Trophoblast cell (in vitro differentiated cells and primary cell): ENCODE measurements at regions not wholly inside any gene's neighbourhood (a gene's known extent, or its start where the extent isn't known, plus 50 kb on each side); places are given as distances from the start of the nearest gene placed in this dataset.

Source experiments
- DNase-seq, 2 donors: peaks; one replicate each; pipeline ENCODE4 v3.0.0-alpha.2; 2016
- H2AFZ ChIP-seq: 2 replicates; pipeline ENCODE4 v1.6.1; 2013; ENCODE audit warnings: low read length, moderate library complexity, mild to moderate bottlenecking; ENCODE audit not compliant: insufficient read depth, poor library complexity
- H2AK5ac ChIP-seq: 2 replicates; pipeline ENCODE4 v1.6.1; 2013; ENCODE audit warnings: mild to moderate bottlenecking, low read length
- H2BK120ac ChIP-seq: 2 replicates; pipeline ENCODE4 v1.6.1; 2013; ENCODE audit warnings: low read length, mild to moderate bottlenecking, moderate library complexity; ENCODE audit not compliant: insufficient read depth, poor library complexity
- H2BK12ac ChIP-seq: 2 replicates; pipeline ENCODE4 v1.6.1; 2013; ENCODE audit warnings: mild to moderate bottlenecking, low read length, moderate library complexity
- H2BK5ac ChIP-seq: 2 replicates; pipeline ENCODE4 v1.6.1; 2013; ENCODE audit warnings: low read length, low read depth, moderate library complexity, mild to moderate bottlenecking; ENCODE audit not compliant: poor library complexity
- H3K14ac ChIP-seq: 2 replicates; pipeline ENCODE4 v1.6.1; 2013; ENCODE audit warnings: mild to moderate bottlenecking, low read length
- H3K18ac ChIP-seq: 2 replicates; pipeline ENCODE4 v1.6.1; 2013; ENCODE audit warnings: mild to moderate bottlenecking, low read length
- H3K23ac ChIP-seq: 2 replicates; pipeline ENCODE4 v1.6.1; 2013; ENCODE audit warnings: low read length
- H3K27ac ChIP-seq: 2 replicates; pipeline ENCODE4 v1.5.1; 2013; ENCODE audit warnings: low read depth, mild to moderate bottlenecking, inconsistent platforms, low read length, moderate library complexity
- H3K27me3 ChIP-seq: 2 replicates; pipeline ENCODE4 v1.6.1; 2013; ENCODE audit warnings: inconsistent platforms, mild to moderate bottlenecking, low read length, moderate library complexity; ENCODE audit not compliant: insufficient read depth
- H3K36me3 ChIP-seq, 2 experiments: 1 replicate in 1 of 2; 2 replicates in 1 of 2; pipeline ENCODE4 v1.6.1; 2013; ENCODE audit warnings: low read length in 2 of 2, mild to moderate bottlenecking in 2 of 2, moderate library complexity in 1 of 2; ENCODE audit not compliant: insufficient read depth in 2 of 2, control insufficient read depth in 1 of 2
- H3K4ac ChIP-seq: 2 replicates; pipeline ENCODE4 v1.6.1; 2013; ENCODE audit warnings: low read depth, mild to moderate bottlenecking, low read length, moderate library complexity
- H3K4me1 ChIP-seq, 2 experiments: 1 replicate in 1 of 2; 2 replicates in 1 of 2; pipeline ENCODE4 v1.6.1; 2013; ENCODE audit warnings: low read length in 2 of 2, mild to moderate bottlenecking in 2 of 2, moderate library complexity in 1 of 2; ENCODE audit not compliant: insufficient read depth in 2 of 2, control insufficient read depth in 1 of 2
- H3K4me2 ChIP-seq: 2 replicates; pipeline ENCODE4 v1.6.1; 2013; ENCODE audit warnings: inconsistent platforms, mild to moderate bottlenecking, low read length, moderate library complexity
- H3K4me3 ChIP-seq: 2 replicates; pipeline ENCODE4 v1.5.1; 2013; ENCODE audit warnings: mild to moderate bottlenecking, low read depth, low read length, inconsistent platforms
- H3K79me1 ChIP-seq: one replicate; pipeline ENCODE4 v1.6.1; 2013; ENCODE audit warnings: low read length
- H3K79me2 ChIP-seq: 2 replicates; pipeline ENCODE4 v1.6.1; 2013; ENCODE audit warnings: low read length, mild to moderate bottlenecking; ENCODE audit not compliant: control insufficient read depth, insufficient read depth, poor library complexity
- H3K9ac ChIP-seq: 2 replicates; pipeline ENCODE4 v1.6.1; 2013; ENCODE audit warnings: mild to moderate bottlenecking, low read length
- H3K9me3 ChIP-seq: 2 replicates; pipeline ENCODE4 v1.6.1; 2013; ENCODE audit warnings: low read depth, mild to moderate bottlenecking, control low read depth, inconsistent platforms, low read length; ENCODE audit not compliant: insufficient read depth
- H4K12ac ChIP-seq: 2 replicates; pipeline ENCODE4 v1.6.1; 2013; ENCODE audit warnings: low read depth, mild to moderate bottlenecking, low read length, moderate library complexity
- H4K8ac ChIP-seq: 2 replicates; pipeline ENCODE4 v1.6.1; 2013; ENCODE audit warnings: low read depth, mild to moderate bottlenecking, low read length, moderate library complexity
- H4K91ac ChIP-seq: one replicate; pipeline ENCODE4 v1.6.1; 2013; ENCODE audit warnings: low read depth, mild to moderate bottlenecking, low read length, moderate library complexity
- WGBS: extraction: QIAGEN DNeasy Blood & Tissue Kit; methylation state at CpG from one replicate; pipeline ENCODE4 v1.1.7; 2013; ENCODE audit warnings: missing lambda C conversion rate; ENCODE audit not compliant: insufficient read length, insufficient coverage; ENCODE audit errors: extremely low coverage; 5-methylcytosine and 5-hydroxymethylcytosine counted together

DNA sequence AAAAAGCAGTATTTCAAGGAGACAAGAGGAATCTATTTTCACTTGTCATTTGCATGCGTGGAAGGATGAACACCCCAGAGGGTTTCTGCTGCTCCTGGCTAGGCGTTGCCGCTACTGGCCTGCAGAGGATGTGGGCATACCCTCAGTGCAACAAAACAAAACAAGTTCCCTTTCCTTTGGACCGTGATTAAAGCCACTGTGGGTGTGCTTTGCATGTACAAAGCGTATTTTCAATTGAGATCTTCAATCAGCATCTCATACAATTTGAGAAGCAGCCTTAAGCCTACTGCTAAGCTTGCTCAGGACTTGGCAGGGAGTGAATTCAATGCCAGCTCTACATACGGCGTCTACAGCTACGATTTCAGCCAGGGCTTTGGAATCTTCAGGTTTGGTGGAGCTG, 298.4 kb downstream of the LPIN1 start:
- Histone ChIP-seq H3K9ac (no peak overlapping the region), H4K8ac (no peak overlapping the region), H2BK12ac (no peak overlapping the region), H3K4ac (no peak overlapping the region), H2AK5ac (no peak overlapping the region), H3K4me2 (no peak overlapping the region), H3K23ac (no peak overlapping the region), H2BK120ac (no peak overlapping the region), H3K27me3 (no peaks in the 10 kb centered on the region), H3K36me3 (no peaks in the 10 kb centered on the region), H3K18ac (no peak overlapping the region), H2BK5ac (no peak overlapping the region), H3K79me2 (no peaks in the 10 kb centered on the region), H4K12ac (no peak overlapping the region), H3K9me3 (peaks cover 1% of the 10 kb centered on the region), H4K91ac (no peak overlapping the region), H3K79me1 (no peaks in the 10 kb centered on the region), H3K4me1 (peaks cover 0 to 9% of the 10 kb centered on the region in 2 experiments), H3K14ac (no peak overlapping the region), H3K4me3 (no peak overlapping the region), H3K27ac (no peak overlapping the region), H2AFZ (no peak overlapping the region)
- WGBS = no CpG with 5 or more reads among the region's 8 CpGs
- DNase-seq = no peak

- Histone ChIP-seq H4K8ac (no peak overlapping the region), H2AFZ (no peak overlapping the region), H3K27ac (no peak overlapping the region), H3K79me1 (no peaks in the 10 kb centered on the region), H3K14ac (no peak overlapping the region), H2BK120ac (no peak overlapping the region), H2AK5ac (no peak overlapping the region), H3K27me3 (no peaks in the 10 kb centered on the region), H3K4ac (no peak overlapping the region), H3K18ac (no peak overlapping the region), H3K36me3 (no peaks in the 10 kb centered on the region), H3K79me2 (no peaks in the 10 kb centered on the region), H4K12ac (no peak overlapping the region), H3K9ac (no peak overlapping the region), H3K4me1 (peaks cover 0 to 9% of the 10 kb centered on the region in 2 experiments), H2BK5ac (no peak overlapping the region), H3K23ac (no peak overlapping the region), H4K91ac (no peak overlapping the region), H3K4me3 (no peak overlapping the region), H2BK12ac (no peak overlapping the region), H3K9me3 (no peaks in the 10 kb centered on the region), H3K4me2 (no peak overlapping the region)
- no peak for DNase-seq
- no CpG with 5 or more reads among the region's 9 CpGs for WGBS
These were observed 299.4 kb downstream of the LPIN1 start for GRCh38 chr2:12045864-12046291.

DNA sequence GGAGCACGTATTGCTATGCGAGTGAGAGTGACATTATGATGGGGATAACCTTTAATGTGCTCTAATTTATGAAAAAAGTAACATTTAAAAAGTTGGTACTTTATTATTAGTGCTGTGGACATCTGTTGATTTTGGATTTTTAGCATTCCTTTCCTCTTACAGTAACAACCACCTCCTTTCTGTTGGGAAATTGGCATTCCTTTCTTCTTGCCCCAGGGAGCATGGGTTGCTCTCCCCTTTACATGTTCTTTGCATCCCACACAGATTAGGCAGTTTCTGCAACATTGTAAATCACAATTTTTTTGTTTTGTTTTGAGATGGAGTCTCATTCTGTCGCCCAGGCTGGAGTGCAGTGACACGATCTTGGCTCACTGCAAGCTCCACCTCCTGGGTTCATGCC, 300.2 kb downstream of the LPIN1 start:
- Histone ChIP-seq H4K12ac (no peak overlapping the region), H3K14ac (no peak overlapping the region), H2AK5ac (no peak overlapping the region), H3K9me3 (no peaks in the 10 kb centered on the region), H3K36me3 (no peaks in the 10 kb centered on the region), H4K91ac (no peak overlapping the region), H3K23ac (no peak overlapping the region), H3K27me3 (no peaks in the 10 kb centered on the region), H3K79me1 (no peaks in the 10 kb centered on the region), H3K4ac (no peak overlapping the region), H2BK120ac (no peak overlapping the region), H3K18ac (no peak overlapping the region), H3K27ac (no peak overlapping the region), H3K4me3 (no peak overlapping the region), H3K4me1 (peaks cover 0 to 9% of the 10 kb centered on the region in 2 experiments), H4K8ac (no peak overlapping the region), H3K79me2 (no peaks in the 10 kb centered on the region), H2BK12ac (no peak overlapping the region), H3K4me2 (no peak overlapping the region), H3K9ac (no peak overlapping the region), H2AFZ (no peak overlapping the region), H2BK5ac (no peak overlapping the region)
- no CpG with 5 or more reads among the region's 4 CpGs for WGBS
- peak; percentile 48 to 74 for DNase-seq

- no peak overlapping the region for H3K4me2 ChIP-seq
- H4K91ac ChIP-seq = no peak overlapping the region
- H3K9me3 ChIP-seq = no peaks in the 10 kb centered on the region
- no peak overlapping the region for H2AK5ac ChIP-seq
- no peak overlapping the region for H4K12ac ChIP-seq
- no peak overlapping the region for H3K4me3 ChIP-seq
- H3K23ac ChIP-seq = no peak overlapping the region
- H3K27ac ChIP-seq = no peak overlapping the region
- no peak for DNase-seq
- no peak overlapping the region for H3K9ac ChIP-seq
- no peak overlapping the region for H2BK120ac ChIP-seq
- no peak overlapping the region for H4K8ac ChIP-seq
- no peaks in the 10 kb centered on the region for H3K79me1 ChIP-seq
- no peaks in the 10 kb centered on the region for H3K79me2 ChIP-seq
- no peaks in the 10 kb centered on the region for H3K36me3 ChIP-seq
- peaks cover 0 to 9% of the 10 kb centered on the region in 2 experiments for H3K4me1 ChIP-seq
- H3K4ac ChIP-seq = no peak overlapping the region
- no peak overlapping the region for H2AFZ ChIP-seq
- H3K18ac ChIP-seq = no peak overlapping the region
- no peak overlapping the region for H2BK12ac ChIP-seq
- no peak overlapping the region for H3K14ac ChIP-seq
- H2BK5ac ChIP-seq = no peak overlapping the region
- no peaks in the 10 kb centered on the region for H3K27me3 ChIP-seq
These were observed 301.3 kb downstream of the LPIN1 start for GRCh38 chr2:12047761-12048160.
